Stimulated activated CD4-positive, alpha-beta T cell treated with anti-CD3 and anti-CD28 coated beads, Interleukin-15, amount 100 ng/mL, for 24 hours (primary cell): ENCODE measurements at regions not wholly inside any gene's neighbourhood (a gene's known extent, or its start where the extent isn't known, plus 50 kb on each side); places are given as distances from the start of the nearest gene placed in this dataset.

Experiments used
- DNase-seq: peaks from one replicate; pipeline ENCODE4 v3.0.0-alpha.2; 2020

DNA sequence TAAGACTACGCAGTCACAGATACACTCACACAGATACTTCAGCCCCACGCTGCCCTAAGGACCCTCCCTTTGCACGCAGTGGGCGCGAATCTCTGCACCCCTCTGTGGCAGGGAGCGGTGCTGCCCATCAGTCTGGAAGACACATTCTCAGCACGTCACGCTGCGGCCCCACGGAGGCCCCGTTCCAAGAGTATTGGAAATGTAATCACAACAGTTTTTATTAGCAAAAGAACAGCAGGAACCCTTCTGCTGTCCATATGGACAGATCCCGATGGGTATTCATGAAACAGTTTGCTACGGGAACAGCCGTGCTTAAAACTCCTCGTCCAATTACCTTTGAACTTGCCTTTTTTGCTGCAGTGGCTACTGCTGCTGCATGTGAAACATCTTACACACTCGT, 131.0 kb downstream of the RPS24 start:
- DNase-seq: no peak

DNA sequence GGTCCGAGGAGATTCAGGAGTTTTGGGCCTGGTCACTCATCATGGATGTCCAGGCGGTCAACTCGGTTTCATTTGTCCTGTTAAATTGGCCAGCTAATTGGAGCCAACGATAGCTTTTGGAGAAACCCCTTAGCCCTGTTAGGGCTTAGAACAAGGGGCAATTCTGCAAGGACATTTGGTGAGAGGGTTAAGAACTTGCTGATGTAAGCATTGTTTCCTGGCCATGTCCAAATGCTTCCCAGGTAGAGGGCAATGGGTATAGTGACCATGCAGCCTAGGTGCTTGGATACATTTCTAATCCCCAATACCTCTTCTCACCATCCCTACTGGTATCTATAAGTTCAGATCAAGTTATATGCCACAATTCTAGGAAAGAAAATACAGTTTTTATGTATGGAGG, 131.5 kb downstream of the RPS24 start:
- no peak for DNase-seq

DNA sequence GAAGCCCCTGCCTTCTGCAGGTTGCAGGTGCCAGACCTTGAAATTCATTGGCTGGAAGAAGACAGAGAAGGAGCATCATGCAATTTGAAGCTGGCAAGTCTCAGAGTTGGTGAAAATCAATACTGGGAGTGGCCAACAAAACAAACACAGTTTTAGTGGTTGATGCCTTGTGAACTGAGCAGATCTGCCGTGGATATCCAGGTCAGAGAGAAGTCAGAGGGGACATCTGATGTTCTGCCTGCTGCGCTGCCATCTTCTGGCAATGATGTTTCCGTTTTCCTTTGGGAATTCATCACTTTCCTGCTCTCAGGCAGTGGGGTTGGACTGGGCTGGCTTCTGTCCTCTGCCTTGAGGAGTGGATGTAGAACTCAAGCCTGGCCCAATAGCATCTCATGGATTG, 132.0 kb downstream of the RPS24 start:
- DNase-seq: no peak

GRCh38 chr10:78166261-78166660, 132.6 kb downstream of the RPS24 start:
- DNase-seq: no peak

DNA sequence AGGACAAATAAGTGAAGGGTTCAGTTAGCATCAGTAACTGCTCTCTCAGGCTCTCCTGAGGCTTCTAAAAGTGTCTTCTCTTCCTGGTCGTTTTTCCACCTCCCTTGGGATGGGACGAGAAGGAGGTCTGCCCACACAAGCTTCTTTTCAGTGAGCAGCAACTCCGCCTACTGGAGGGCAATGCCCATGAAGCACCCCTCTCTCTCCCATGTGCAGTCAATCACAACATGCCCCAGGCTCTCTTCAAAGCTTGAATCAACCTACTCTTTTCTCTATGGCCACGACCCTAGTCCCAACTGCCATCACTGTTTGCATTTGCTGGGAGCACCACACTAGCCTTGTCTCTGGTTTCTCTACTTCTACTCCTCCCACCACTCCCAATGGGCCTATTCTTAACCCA, 135.6 kb downstream of the RPS24 start:
- DNase-seq: no peak

DNA sequence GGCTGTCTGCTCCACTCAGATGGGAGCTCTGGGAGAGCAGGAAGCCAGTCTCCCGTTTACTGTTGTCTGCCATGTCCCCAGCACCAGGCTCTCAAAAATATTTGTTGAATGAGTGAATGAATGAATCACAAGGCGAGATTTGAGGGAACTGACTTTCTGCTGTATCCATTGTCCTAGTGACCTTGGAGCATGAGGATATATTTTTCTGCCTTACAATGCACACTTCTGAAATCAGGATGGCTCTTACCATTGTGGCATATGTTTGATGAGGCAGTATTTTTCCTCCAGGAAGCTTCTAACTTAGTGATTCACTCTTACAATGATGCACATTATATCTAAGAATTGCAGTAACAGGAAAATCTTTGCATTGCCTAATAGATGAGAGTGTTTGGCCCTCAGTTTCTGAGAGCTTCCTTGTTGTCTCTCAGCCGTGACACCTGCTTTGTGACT, 136.4 kb downstream of the RPS24 start:
- no peak for DNase-seq

GRCh38 chr10:78171633-78172400, 138.2 kb downstream of the RPS24 start:
- no peak for DNase-seq

GRCh38 chr10:78173360-78174015, 139.8 kb downstream of the RPS24 start:
- no peak for DNase-seq

DNA sequence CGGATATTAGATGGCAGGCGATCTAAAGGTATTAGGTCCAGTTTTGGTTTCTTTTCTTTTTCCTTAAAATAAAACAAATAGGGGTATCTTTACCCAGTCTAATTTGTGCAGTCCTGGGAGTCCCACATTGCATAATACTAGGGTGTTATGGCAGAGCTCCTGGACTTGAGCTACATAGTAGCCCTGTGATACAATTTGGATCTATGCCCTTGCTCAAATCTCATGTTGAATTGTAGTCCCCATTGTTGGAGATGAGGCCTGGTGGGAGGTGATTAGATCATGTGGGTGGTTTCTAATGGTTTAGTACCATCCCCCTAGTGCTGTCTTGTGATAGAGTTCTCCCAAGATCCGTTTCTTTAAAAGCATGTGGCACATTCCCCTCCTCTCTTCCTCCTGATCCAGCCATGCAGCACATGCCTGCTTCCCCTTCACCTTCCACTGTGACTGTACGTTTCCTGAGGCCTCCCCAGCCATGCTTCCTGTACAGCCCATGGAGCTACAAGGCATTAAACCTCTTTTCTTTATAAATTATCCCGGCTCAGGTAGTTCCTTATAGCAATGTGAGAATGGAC, 141.9 kb downstream of the RPS24 start:
- no peak for DNase-seq

GRCh38 chr10:78176320-78177317, 143.0 kb downstream of the RPS24 start:
- no peak for DNase-seq

- no peak for DNase-seq
These were observed 144.0 kb downstream of the RPS24 start for GRCh38 chr10:78177491-78178185.

DNA sequence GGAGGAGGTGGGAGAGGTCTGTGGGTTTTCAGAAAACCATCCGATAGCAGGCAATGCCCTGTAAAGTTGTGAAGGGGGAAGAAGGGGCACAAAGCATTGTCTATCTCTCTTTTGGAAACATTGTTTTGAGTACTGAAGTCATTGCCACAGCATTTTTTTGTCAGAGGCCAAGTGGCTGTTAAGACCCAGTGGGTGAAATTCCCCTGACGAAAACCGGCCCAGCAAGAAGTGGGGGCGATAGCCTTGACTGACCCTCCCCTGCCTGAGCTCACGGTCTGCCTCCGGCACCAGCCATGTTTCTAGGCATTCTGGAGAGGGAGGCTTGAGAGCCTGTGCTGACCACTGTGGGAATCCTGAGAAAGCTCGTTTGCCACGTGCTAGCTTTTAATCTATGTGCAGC, 144.7 kb downstream of the RPS24 start:
- no peak for DNase-seq

- DNase-seq: no peak
These were observed 145.3 kb downstream of the RPS24 start for GRCh38 chr10:78178940-78179339.

DNA sequence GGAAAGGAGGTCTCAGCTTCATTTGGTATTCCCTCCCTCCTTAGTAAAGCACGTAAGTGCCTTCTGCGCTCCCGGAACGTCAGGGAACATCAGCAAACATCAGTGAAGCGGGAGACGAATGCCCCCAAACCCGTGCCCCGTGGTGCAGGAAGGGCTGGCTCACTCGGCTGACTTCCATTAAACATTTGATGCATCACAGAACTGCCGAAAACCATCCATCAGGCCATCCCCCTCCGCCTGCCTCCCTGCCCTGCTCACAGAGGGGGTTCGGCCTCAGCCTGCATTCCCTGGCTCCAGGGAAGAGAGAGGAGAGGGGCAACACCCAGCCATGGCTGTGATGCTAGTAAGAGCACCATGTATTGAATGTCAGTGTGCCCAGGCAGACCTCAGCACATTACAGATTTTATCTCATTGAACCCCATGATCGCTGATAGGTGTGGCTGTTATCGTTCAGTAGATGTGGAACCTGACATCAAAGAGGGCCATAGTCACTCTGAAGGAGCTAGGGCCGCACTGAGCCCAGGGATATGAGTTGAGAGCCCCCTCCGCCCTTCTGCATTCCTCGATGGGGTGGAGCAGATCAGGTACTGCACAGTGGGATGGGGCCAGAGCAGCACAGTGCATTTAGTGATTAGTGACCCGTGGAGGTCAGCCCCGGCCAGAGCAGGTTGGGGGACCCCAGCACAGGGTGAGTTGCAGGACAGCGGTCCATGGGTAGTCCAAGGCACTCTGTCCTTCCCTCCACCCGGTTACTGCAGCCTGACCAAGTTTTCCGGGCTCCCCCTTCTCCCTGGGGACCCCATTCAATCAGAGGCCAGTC, 146.4 kb downstream of the RPS24 start:
- DNase-seq: no peak

GRCh38 chr10:78181381-78182055, 147.9 kb downstream of the RPS24 start:
- no peak for DNase-seq

GRCh38 chr10:78182841-78183240, 149.2 kb downstream of the RPS24 start:
- DNase-seq: no peak

GRCh38 chr10:78184851-78185692, 151.4 kb downstream of the RPS24 start:
- no peak for DNase-seq

DNA sequence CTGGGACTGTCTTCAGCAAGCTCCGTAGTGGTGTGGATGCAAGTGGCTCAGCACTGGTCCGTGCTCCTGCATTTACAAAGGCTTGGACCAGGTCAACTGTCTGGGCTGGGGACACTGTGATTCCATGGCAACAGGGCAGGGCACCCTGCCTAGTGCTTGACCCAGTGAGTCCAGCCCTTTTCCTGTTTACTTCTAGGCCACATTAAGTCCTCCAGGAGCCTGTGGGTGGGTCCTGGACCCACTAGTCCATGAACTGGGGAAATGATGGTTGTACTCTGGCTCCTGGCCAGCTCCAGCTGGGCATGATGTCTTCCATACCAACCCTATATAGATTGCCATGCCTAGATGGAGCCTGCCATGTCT, 152.0 kb downstream of the RPS24 start:
- no peak for DNase-seq

DNA sequence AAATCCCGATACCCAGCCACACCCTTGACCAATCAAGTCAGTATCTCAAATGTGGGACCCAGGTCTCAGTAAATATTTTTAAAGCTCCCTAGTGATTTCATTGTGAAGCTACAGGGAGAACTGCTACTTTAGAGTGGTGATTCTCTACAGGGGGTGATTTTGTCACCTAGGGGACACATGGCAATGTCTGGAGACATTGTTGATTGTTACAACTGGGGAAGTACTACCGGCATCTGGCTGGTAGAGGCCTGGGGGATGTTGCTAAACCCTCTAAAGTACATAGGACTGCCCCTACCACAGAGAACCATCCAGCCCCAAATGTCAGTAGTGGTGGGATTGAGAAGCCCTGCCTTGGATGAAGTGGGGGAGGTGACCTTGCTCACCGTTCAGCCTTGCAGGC, 152.9 kb downstream of the RPS24 start:
- no peak for DNase-seq

- no peak for DNase-seq
These were observed 153.7 kb downstream of the RPS24 start for GRCh38 chr10:78187371-78187770.
